HuH-7 (cell line): ENCODE measurements at regions not wholly inside any gene's neighbourhood (a gene's known extent, or its start where the extent isn't known, plus 50 kb on each side); places are given as distances from the start of the nearest gene placed in this dataset.

ENCODE experiments used
- DNase-seq: peaks from one replicate; pipeline ENCODE4 v3.0.0; 2011; ENCODE audit warnings: low spot score

GRCh38 chr1:232382671-232383070 is 247.3 kb downstream of the SIPA1L2 start:
- no peak for DNase-seq

- no peak for DNase-seq
These were observed 248.4 kb downstream of the SIPA1L2 start for GRCh38 chr1:232381394-232382100.

GRCh38 chr1:232380596-232380995 is 249.3 kb downstream of the SIPA1L2 start:
- DNase-seq = no peak

- DNase-seq = no peak
These were observed 249.8 kb downstream of the SIPA1L2 start for GRCh38 chr1:232380131-232380530.

- DNase-seq = no peak
These were observed 250.9 kb downstream of the SIPA1L2 start for GRCh38 chr1:232379063-232379434.

GRCh38 chr1:232378266-232379062 is 251.5 kb downstream of the SIPA1L2 start:
- no peak for DNase-seq

- DNase-seq = no peak
These were observed 252.5 kb downstream of the SIPA1L2 start for GRCh38 chr1:232377494-232377770.

GRCh38 chr1:232376632-232377493 is 253.1 kb downstream of the SIPA1L2 start:
- no peak for DNase-seq

- no peak for DNase-seq
These were observed 257.0 kb downstream of the SIPA1L2 start for GRCh38 chr1:232372841-232373440.

GRCh38 chr1:232372431-232372830 is 257.5 kb downstream of the SIPA1L2 start:
- DNase-seq = no peak

- no peak for DNase-seq
These were observed 260.3 kb downstream of the SIPA1L2 start for GRCh38 chr1:232369451-232370296.

GRCh38 chr1:232368821-232369321 is 261.1 kb downstream of the SIPA1L2 start:
- no peak for DNase-seq

GRCh38 chr1:232367293-232367692 is 262.6 kb downstream of the SIPA1L2 start:
- no peak for DNase-seq

- no peak for DNase-seq
These were observed 265.1 kb downstream of the SIPA1L2 start for GRCh38 chr1:232364654-232365382.

- no peak for DNase-seq
These were observed 266.9 kb downstream of the SIPA1L2 start for GRCh38 chr1:232363008-232363407.

- DNase-seq = no peak
These were observed 272.5 kb downstream of the SIPA1L2 start for GRCh38 chr1:232357416-232357815.

GRCh38 chr1:232355162-232356006 is 274.5 kb downstream of the SIPA1L2 start:
- no peak for DNase-seq

- DNase-seq = no peak
These were observed 276.9 kb downstream of the SIPA1L2 start for GRCh38 chr1:232353001-232353400.

- DNase-seq = no peak
These were observed 277.6 kb downstream of the SIPA1L2 start for GRCh38 chr1:232352366-232352765.

- no peak for DNase-seq
These were observed 278.6 kb downstream of the SIPA1L2 start for GRCh38 chr1:232351335-232351734.
